HG02759 (cell line): ENCODE measurements at regions not wholly inside any gene's neighbourhood (a gene's known extent, or its start where the extent isn't known, plus 50 kb on each side); places are given as distances from the start of the nearest gene placed in this dataset.
"Not testable (repeated sequence)": the region's sequence is repeated elsewhere in the genome, so short reads cannot be mapped to it uniquely, and the experiment has no call there.

Experiments used
- ATAC-seq: cut with Tn5 transposase; IDR thresholded peaks from one replicate; pipeline ENCODE4 v1.9.1; 2021; ENCODE audit warnings: mild to moderate bottlenecking, moderate library complexity; ENCODE audit not compliant: unreplicated experiment

DNA sequence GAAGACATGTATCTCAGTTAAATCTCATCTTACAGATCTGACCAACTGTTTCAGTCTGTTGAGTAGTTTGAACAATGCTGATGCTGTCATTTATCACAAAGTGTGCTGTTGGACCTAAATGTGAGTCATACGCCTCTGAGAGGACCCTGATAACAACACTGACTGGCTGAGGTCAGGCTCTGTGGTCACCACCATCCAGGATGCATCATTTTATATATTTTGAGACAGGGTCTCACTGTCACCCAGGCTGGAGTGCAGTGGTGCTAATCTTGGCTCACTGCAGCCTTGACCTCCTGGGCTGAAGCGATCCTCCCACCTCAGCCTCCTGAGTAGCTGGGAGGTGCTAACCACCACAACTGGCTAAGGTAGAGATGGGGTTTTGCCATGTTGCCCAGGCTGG, 181.0 kb upstream of the RGS6 start:
- ATAC-seq, result no peak

- ATAC-seq, result no peak
Measured at GRCh38 chr14:71752111-71752738, 180.0 kb upstream of the RGS6 start.

GRCh38 chr14:71753126-71753830, 179.0 kb upstream of the RGS6 start:
- no peak for ATAC-seq

DNA sequence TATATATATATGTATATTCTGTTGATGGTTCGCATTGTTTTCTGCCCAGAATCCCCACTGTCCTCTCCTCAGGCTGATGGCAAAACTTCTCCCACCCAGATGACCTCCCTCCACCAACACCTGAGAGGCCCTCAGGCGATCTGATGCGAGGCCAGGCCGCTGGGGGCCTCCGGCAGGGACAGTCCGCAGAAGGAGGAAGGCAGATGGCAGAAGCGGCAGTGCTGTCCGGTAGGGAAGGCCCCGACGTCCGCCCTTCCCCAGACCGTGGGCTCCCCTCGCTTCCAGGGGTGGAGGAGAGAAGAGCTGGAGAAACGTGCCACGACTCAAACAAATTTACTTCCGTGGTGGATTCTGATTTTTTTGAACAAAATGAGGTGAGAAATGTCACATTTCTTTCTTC, 178.3 kb upstream of the RGS6 start:
- ATAC-seq, result no peak

- no peak for ATAC-seq
Measured at GRCh38 chr14:71754422-71755095, 177.7 kb upstream of the RGS6 start.

- no peak for ATAC-seq
Measured at GRCh38 chr14:71758229-71758951, 173.8 kb upstream of the RGS6 start.

GRCh38 chr14:71762575-71762974, 169.7 kb upstream of the RGS6 start:
- no peak for ATAC-seq

GRCh38 chr14:71764701-71765382, 167.4 kb upstream of the RGS6 start:
- no peak for ATAC-seq

DNA sequence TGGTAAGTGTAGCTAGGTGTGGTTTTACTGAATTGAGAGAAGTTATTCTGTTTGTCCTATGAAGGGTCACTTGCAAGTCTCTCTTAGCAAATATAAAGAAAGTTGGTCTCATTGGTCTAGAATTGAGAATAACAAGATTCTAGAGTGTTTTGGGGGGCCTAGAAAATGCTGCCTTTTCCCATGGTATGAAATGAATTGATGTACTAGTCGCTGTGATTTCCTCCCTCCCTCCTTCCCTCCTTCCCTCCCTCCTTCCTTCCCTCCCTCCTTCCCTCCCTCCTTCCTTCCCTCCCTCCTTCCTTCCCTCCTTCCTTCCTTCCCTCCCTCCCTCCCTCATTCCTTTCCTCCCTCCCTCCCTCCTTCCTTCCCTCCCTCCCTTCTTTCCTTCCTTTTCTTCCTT, 166.7 kb upstream of the RGS6 start:
- no peak for ATAC-seq

- no peak for ATAC-seq
Measured at GRCh38 chr14:71770431-71770830, 161.8 kb upstream of the RGS6 start.

DNA sequence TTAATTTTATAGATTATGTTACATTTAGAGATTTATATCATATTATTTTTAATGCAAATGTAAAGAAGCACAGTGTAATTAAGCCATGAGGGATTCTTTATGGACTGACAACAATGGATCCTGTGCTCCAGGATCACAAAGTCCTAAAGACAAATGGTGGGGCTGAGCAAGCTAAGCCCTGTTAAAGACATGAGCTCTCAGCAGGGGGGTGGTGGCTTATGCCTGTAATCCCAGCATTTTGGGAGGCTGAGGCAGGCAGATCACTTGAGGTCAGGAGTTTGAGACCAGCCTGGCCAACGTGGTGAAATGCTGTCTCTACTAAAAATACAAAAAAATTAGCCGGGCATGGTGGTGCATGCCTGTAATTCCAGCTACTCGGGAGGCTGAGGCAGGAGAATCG, 160.8 kb upstream of the RGS6 start:
- ATAC-seq, result not testable (repeated sequence)

DNA sequence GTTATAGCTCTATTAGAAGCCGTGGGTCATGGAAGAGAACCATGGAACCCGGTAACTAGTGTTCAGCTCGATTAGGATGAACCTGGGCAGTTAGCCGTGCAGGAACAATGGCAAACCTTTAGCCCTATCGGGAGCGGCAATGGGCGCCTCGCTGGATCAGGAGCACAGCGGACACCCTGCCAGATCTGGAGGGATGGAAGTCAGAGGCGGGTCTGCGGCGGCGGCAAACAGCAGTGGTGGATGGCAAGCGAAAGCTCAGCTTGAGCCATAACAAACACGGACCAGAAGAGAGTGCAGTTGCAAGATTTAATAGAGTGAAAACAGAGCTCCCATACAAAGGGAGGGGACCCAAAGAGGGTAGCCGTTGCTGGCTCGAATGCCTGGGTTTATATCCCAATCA, 160.2 kb upstream of the RGS6 start:
- ATAC-seq, result not testable (repeated sequence)

DNA sequence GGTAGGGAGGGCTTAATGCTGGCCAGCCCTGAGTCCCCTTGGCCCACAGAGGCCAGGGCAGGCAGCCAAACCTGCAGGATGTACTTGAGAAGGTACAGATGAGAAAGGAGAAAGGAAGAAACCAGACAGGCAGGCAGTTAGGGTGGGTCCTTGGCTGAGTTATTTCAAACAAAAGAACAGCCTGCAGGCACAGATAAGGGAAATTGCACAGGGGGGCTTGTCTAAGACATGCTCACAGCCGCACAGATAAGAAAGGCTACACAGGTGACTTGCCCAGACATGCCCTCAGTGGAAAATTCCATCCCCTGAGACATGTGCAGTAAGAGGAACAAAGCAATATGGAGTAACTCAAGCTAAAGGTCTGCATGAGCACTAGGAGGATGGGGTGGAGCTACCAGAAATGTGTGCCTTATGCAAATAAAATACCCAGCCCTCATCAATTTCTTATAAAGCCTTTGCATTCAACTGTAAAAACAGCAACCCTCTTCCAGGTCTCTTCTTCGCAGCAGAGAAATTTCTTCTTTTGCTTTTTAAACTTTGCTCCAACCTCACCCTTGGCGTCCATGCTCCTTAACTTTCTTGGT, 158.2 kb upstream of the RGS6 start:
- no peak for ATAC-seq

DNA sequence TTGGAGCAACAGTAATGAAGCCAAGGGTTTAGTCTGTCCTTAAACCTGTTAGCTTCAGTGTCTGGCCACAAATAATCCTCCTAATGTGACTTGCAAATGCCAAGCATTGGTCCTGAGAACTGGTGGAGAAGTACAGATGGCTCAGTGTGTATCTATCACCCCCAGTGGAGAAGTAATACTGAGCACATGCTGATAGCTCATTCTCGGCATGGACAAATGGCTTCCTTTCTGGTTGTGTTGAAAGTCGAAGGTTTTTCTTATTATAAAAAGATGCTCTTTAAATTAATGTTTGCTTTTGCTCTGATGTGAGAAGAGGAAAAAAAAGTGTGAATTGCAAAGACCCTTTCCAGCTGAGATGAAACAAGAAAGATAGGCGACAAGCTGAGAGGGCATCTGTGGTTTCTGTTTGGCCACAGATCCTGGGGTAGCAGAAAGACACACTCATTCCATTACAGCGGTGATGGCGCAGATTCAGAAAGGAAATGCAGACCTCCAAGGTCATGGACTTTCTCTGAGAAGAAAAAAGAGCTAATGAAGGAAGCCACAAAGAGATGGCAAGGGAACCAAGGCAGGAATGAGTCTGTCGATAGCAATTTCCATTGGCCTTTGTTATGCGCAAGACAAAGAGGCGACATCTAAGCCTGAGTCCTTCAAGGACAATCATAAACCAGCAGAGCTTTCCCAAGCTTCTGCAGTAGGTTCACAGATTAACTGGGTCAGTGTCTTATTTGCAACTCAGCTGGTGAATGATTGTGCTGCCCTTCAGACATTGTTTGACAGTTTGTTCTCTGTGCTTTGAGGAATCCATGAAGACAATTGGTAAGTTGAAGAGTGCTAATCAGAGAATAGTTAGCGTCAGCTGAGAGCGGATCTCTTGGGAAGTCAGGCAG, 155.5 kb upstream of the RGS6 start:
- ATAC-seq, result no peak

- ATAC-seq, result no peak
Measured at GRCh38 chr14:71780075-71780474, 152.2 kb upstream of the RGS6 start.

GRCh38 chr14:71780822-71781221, 151.4 kb upstream of the RGS6 start:
- no peak for ATAC-seq

DNA sequence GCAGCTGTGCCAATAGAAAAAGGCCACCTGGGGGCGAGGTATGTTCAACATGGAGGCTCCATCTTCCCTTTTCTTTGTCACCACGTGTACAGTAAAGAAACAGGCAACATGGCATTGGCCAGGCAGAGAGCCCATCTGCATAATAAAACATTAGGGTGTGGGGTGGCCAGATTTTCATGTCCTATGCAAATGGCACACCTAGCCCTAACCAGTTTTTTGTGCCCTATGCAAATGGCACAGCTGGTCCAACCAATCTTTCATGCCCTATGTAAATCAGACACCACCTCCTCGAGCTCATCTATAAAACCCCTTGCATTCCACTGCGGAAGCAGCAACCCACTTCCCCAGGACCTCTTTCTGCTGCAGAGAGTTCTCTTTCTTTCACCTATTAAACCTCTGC, 149.1 kb upstream of the RGS6 start:
- ATAC-seq, result no peak

DNA sequence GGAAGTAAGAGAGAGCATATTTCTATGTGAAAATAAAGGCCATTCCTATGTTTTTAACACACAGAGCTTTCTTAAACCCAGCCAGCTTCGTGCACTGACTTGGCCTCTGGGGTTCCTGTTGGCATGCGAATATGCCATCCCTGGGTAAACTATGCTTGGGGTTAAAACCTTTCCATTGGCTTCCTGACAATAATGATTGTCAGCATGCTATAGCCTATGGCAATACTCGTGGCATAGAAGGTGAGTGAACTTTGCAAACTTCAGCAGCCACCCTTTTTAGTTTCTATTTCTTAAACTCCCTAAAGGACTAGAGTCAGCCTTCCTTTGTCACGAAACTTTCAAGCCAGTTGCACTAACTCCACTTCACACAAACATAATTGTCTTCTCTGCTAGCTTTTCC, 148.4 kb upstream of the RGS6 start:
- ATAC-seq, result no peak

DNA sequence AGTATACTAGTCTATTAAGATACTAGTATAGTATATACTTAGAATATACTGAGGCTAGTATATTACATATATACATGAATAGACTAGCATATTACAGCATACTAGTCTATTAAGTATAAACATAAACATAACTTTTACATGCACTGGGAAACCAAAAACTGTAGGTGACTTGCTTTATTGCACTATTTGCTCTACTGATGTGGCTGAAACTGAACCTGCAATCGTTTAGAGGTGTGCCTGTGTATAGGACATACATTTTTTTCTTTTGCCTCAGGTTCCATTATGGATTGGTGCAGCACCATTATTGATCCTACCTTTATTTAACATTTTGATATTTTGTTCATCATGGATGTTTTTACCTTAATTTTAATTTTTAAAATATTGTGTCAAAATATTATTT, 143.2 kb upstream of the RGS6 start:
- no peak for ATAC-seq

- ATAC-seq, result no peak
Measured at GRCh38 chr14:71799841-71800240, 132.4 kb upstream of the RGS6 start.
